ENCODE measurements at regions not wholly inside any gene's neighbourhood (a gene's known extent, or its start where the extent isn't known, plus 50 kb on each side); places are given as distances from the start of the nearest gene placed in this dataset.

GRCh38 chr18:40930211-40930882 is 1024.7 kb upstream of the PIK3C3 start:
- no peak for FAIRE-seq

DNA sequence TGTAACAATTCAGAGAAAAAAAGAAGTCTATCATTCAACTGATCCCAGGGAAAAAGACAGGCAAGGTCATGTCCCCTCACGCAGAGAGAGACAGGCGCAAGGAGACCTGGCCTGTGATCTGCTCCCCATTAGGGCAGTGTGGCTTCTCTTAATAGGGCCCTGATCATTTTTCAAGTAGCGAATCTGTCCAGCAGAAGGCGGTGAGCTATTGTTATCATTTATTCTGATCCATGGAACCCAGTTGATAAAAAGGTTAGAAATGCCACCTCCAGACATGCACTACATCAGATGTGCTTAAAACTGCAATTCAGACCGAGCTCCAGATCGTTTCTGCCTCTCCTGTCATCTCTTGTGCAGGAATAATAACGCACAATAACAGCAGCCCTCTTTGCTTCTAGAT is 1025.6 kb upstream of the PIK3C3 start:
- no peak for FAIRE-seq

DNA sequence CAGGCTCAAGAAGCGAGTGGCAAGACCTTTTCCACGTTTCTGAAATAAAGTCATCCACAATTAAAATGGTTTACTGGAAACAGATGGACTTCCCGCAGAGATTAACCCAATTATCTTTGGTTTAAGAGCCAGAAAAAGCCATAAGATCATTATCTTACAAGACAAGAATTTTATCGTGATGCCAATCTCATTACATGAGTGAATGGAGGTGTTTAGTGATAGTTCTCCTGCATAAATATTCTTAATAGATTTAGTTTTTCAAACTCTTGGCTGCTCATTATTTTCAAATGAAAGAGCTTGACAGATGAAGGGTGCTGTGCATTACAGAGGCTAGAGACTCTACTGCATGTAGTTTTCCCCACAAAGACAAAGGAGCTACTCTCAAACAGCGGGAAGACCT is 1028.4 kb upstream of the PIK3C3 start:
- FAIRE-seq, result no peak

DNA sequence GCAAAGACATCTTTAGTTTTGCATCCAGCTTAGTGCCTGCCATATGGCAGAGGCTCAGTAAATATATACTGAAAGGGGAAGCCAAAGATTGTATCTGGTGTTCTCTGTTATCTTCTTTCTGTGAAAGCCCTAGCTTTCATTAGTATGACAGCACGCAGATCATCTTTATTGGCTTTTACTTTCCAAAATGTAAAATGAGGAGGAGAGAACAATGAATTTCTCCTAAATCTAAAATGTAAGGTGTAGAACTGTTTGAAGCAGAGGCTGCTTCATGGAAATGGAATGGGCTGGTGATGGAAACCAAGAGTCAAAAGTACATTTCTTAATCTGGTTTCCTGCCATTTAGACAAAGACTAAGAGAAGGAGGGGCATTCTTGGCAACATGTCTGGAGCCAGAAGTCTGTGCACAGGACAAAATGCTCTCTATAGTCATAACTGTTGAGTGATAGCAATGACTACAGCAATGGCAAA is 1029.9 kb upstream of the PIK3C3 start:
- no peak for FAIRE-seq

DNA sequence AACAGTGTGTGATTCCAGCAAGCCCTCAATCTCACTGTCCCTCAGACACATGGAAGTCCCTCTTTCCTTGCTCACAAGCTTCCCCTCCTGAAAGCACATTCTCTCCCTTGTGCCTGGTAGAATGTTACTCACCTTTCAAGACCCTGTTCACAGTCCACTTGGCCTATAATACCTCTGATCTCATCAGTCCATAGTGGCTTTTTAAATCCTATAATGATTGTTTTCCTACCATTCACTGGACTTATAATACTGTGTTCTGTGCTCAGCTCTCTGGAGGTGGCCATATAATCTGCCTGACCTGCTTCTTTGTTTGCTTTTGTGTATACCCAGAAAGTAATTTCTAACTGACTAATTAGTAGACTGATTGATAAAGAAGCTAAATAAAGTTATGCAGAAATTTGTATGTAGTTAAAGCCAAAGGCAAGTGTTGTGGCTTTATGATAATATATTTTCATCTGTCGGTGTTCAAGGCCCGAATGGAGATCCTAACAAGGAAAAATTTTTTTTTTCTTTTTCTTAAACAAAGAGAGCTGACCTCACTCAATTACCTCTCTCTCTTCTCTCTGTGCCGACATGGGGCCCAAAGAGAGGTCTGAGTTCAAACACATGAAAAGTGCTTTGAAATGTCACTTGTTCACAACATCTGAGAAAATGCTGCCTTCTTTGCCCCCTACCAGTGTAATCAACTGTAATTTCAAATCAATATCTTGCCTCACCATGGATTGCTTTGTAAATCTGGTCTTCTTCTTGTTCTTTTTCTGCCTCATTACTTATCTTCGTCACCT is 1033.0 kb upstream of the PIK3C3 start:
- FAIRE-seq, result no peak

DNA sequence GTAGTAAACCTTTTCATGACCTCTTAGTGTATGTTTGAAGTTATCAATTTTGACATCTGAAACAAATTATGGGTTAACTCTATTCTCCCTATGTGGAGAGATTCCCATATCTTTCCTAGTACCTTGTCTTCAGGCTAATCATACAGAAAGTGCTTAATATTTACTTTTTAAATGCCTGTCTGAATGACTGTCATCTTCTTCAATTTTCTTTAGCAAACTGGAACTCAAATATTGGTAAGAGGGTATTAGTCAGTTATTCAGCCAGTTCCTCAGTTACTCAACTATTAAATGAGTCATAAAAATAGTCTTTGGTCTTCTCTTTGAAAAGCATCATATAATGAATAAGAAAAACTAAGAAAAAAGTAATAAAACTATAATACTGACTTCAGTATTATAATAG is 1038.0 kb upstream of the PIK3C3 start:
- no peak for FAIRE-seq

GRCh38 chr18:40915724-40916123 is 1039.3 kb upstream of the PIK3C3 start:
- FAIRE-seq, result no peak

GRCh38 chr18:40911582-40912254 is 1043.3 kb upstream of the PIK3C3 start:
- no peak for FAIRE-seq

- FAIRE-seq, result no peak
Observed at GRCh38 chr18:40911041-40911440, 1044.0 kb upstream of the PIK3C3 start.

DNA sequence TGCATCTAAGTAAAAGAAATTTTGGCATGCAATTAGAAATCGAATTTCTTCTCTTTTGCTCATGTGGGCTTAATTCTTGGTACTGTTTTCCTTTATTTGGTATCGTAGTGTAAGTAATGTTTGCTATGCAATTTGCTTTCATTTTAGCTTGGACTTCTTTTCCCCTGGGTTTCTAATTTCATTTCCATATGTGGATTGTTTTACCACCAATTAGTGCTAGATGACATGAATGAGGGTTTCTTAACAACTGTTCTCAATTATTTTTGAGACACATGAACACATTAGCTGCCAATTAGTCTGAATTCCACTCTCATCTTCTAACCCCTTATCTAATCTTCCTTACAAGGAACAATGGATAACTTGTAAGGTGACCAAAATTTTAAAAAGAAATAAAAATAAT is 1047.2 kb upstream of the PIK3C3 start:
- FAIRE-seq, result no peak

GRCh38 chr18:40904295-40904694 is 1050.7 kb upstream of the PIK3C3 start:
- no peak for FAIRE-seq

DNA sequence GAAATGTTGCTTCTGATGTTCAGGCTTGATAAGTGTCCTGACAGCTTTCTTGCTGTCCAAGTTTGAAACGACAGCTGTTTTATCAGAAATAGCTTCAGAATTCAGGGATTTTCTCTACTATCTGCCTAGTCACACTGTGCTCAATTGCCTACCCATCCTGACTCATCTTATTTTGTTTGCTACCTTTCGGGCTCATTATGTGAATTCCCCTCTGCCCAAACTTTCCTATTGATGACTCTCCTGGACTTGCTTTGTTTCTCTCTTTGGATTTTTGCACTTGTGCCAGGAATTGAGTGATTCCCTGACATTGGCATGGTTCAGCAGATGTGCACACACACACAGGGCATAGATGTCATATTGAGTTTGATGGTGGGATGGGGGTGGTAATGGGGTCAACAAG is 1052.6 kb upstream of the PIK3C3 start:
- no peak for FAIRE-seq

DNA sequence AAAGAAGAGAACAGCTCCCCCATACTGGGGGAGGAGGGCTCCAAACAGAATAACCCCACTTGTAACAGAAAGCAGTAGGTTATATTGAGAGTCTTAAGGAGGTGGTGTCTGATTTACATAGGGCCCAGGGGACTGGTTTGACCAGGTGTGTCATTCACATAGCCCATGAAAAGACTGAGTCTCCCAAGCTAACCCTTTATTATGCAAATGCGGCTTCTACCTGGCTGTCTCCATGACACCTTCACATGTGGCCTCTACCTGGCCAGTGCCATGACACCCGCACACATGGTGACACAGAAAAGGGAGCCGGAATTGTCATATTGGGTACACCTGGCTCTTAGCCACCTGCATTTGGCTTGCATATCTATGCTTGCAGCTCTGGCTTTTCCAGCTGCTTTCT is 1057.2 kb upstream of the PIK3C3 start:
- no peak for FAIRE-seq

GRCh38 chr18:40883271-40883670 is 1071.8 kb upstream of the PIK3C3 start:
- no peak for FAIRE-seq

DNA sequence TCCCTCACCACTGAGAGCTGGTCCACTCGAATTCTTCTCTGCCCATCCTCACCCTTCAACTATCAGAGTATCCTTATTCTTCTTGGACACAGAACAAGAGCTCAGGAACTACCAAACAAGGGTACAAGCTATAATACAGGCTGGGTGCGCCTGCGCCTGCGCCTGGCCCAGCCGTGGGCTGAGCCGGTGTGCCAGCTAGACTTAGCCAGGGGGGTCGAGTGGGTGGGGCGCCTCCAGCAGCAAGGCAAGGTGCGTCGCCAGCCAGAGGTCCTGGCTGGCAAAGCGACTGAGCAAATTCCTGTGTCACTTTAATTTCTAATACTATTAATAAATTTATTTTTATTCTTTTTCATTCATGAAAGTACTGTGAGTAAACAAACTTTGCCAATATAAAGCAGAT is 1072.6 kb upstream of the PIK3C3 start:
- FAIRE-seq, result no peak

- no peak for FAIRE-seq
Observed at GRCh38 chr18:40878371-40878770, 1076.7 kb upstream of the PIK3C3 start.

GRCh38 chr18:40877096-40877495 is 1077.9 kb upstream of the PIK3C3 start:
- FAIRE-seq, result no peak

- FAIRE-seq, result no peak
Observed at GRCh38 chr18:40875101-40875615, 1079.9 kb upstream of the PIK3C3 start.

DNA sequence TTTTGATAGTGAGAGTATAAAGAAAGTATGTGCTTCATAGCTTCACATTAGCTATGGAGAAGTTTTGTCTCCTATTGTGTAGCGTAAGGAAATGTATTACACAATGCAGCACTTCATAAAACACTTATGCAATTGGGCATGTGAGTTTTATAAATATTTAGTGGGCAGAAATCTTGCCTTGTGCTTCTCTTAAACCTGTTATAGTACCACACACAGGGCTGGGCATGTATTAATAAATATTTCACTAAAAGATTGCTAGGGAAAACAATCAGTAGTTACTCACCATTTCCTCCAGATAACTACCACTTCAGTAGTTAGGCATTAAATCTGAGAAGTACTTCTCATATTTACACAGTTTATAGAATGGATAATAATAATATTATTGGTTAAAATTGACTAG is 1080.8 kb upstream of the PIK3C3 start:
- no peak for FAIRE-seq

DNA sequence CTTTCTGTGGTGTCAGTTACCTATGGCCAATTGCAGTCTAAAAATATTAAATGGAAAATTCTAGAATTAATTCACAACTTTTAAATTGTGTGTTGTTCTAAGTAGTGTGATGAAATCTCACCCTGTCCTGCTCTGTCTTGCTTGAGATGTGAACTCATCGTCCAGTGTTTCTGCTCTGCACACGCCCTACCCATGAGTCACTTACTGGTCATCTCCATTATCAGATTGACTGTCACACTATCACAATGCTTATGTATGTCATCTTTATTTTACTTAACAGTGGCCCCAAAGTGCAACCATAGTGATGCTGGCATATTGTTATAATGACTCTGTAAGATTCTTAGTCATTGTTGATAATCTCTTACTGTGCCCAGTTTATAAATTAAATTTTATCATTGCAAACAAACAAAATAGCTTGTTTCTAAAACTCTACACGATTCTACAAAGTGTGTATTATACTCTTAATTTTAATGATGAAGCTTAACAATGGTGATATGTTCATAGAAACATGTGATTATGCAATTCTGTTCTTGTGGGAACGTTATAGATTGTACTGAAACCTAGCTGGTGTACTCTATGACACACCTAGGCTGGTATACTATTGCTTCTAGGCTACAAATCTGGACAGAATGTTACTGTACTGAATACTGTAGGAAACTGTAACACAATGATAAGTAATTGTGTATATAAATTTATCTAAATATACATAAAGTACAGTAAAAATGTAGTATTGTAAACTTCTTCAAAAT is 1086.8 kb upstream of the PIK3C3 start:
- no peak for FAIRE-seq

GRCh38 chr18:40867459-40867858 is 1087.6 kb upstream of the PIK3C3 start:
- FAIRE-seq, result no peak

DNA sequence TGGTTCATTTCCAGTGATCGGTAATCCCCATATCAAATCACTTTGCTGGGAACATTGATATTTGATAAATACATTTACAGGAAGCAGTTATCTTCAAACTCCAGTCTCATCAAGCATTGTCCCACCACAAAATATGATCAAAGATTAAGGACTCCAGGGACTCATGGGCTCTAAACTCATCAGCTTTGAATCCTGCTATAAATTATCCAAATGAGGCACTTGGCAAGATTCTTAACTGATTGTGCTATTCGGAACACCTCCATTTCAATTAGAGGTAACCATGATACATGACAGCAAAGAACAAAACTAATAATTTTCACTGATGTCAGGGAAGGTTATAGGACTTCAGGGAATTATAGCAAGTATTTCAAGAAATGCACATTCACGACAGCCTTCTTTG is 1088.1 kb upstream of the PIK3C3 start:
- FAIRE-seq, result no peak

Measured in TTC549 (cell line).